B cell (primary cell): ENCODE measurements at regions not wholly inside any gene's neighbourhood (a gene's known extent, or its start where the extent isn't known, plus 50 kb on each side); places are given as distances from the start of the nearest gene placed in this dataset.

Experiments used
- CTCF ChIP-seq: fragments of 200-600 bp; IDR thresholded peaks from one replicate; pipeline ENCODE4 v1.8.0; 2022; ENCODE audit warnings: antibody characterized with exemption, mild to moderate bottlenecking
- EZH2 ChIP-seq: IDR thresholded peaks from 2 replicates; pipeline ENCODE4 v1.6.1; 2012; ENCODE audit warnings: borderline replicate concordance, low read depth, mild to moderate bottlenecking, moderate library complexity, low read length; ENCODE audit not compliant: insufficient read depth, poor library complexity, severe bottlenecking

- TF ChIP-seq CTCF (no peak), EZH2 (no peak)
Observed at GRCh38 chr2:42906557-42907411, 114.4 kb upstream of the HAAO start.
